OCI-LY1 (cell line): ENCODE measurements at regions not wholly inside any gene's neighbourhood (a gene's known extent, or its start where the extent isn't known, plus 50 kb on each side); places are given as distances from the start of the nearest gene placed in this dataset.

ENCODE experiments used
- CTCF ChIP-seq: fragments of 200-600 bp; sonication (generic), shearing (Covaris generic); IDR thresholded peaks from 2 replicates; pipeline ENCODE4 v1.5.1; 2017; ENCODE audit warnings: mild to moderate bottlenecking, antibody characterized with exemption, low read length, moderate library complexity, mixed read lengths
- EZH2 ChIP-seq: fragments of 200-600 bp; sonication (generic), shearing (Covaris generic); IDR thresholded peaks from 2 replicates; pipeline ENCODE4 v1.8.0; 2017; ENCODE audit warnings: borderline replicate concordance, mixed run types, mild to moderate bottlenecking, antibody characterized with exemption, low read length, moderate library complexity, mixed read lengths

DNA sequence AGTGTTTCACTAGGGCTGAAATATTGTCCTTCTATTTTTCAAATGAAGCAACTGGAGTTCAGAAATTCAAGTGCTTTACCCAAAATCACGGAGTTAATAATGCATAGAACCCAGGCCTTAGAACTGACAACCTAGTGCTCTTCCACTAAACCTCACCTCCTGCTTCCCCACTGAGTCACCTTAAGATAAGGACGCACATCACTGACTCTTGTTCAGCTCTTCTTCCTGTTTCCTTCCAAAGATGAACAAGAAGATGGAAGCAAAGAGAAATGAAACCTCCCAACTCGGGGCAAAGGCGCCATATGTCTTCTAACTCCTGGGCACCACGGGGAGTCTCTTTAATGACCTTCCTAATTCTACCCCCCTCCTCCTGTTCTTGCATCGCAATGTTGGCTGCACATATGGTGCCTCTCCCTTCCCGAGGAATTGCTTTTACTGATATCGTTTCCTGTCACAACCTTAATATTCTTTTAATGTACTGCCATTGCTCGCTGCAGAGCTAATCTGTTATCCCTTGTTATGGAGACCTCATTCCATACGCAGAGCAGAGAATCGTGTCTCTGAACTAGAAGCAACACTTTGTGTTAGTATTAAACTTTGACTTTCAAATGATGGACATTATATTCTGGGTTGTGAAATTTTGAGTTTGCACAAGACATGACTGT lies 591.4 kb downstream of the TMEM114 start:
- TF ChIP-seq CTCF (no peak), EZH2 (no peak)
